SK-N-SH treated with all-trans-retinoic acid at 6 μM for 48 hours (cell line): ENCODE measurements at regions not wholly inside any gene's neighbourhood (a gene's known extent, or its start where the extent isn't known, plus 50 kb on each side); places are given as distances from the start of the nearest gene placed in this dataset.

Experiments used
- ATAC-seq: fragments of 200-7000 bp; cut with Tn5 transposase; 3 replicates; pipeline ENCODE4 v1.9.1; 2020; ENCODE audit warnings: mild to moderate bottlenecking, moderate library complexity
- ARNTL ChIP-seq: fragments of 450-650 bp; formaldehyde crosslinking; IDR thresholded peaks from 2 replicates; pipeline ENCODE4 v1.5.0; 2020; ENCODE audit warnings: low read depth, mild to moderate bottlenecking, moderate library complexity, borderline replicate concordance
- BACH2 ChIP-seq: fragments of 250-450 bp; sonication (Bioruptor Pico); IDR thresholded peaks from 2 replicates; pipeline ENCODE4 v1.9.0; 2021; ENCODE audit warnings: mild to moderate bottlenecking, borderline replicate concordance
- CSDC2 ChIP-seq: fragments of 250-450 bp; sonication (Bioruptor Pico); IDR thresholded peaks from 2 replicates; pipeline ENCODE4 v1.5.0; 2020; ENCODE audit warnings: mild to moderate bottlenecking, moderate library complexity
- ESRRG ChIP-seq: fragments of 250-450 bp; sonication (Bioruptor Pico); IDR thresholded peaks from 2 replicates; pipeline ENCODE4 v1.6.1; 2021; ENCODE audit warnings: mild to moderate bottlenecking
- GLIS3 ChIP-seq: fragments of 250-450 bp; sonication (Bioruptor Pico); IDR thresholded peaks from 2 replicates; pipeline ENCODE4 v1.5.0; 2020; ENCODE audit warnings: mild to moderate bottlenecking, moderate library complexity
- ISL1 ChIP-seq: fragments of 250-450 bp; sonication (Bioruptor Pico); IDR thresholded peaks from 2 replicates; pipeline ENCODE4 v2.1.2; 2022; ENCODE audit warnings: mild to moderate bottlenecking, moderate library complexity
- OSR1 ChIP-seq: fragments of 250-450 bp; sonication (Bioruptor Pico); IDR thresholded peaks from 2 replicates; pipeline ENCODE4 v1.8.0; 2022; ENCODE audit warnings: moderate library complexity, mild to moderate bottlenecking, inconsistent platforms
- PPARA ChIP-seq: fragments of 250-450 bp; sonication (Bioruptor Pico); IDR thresholded peaks from 2 replicates; pipeline ENCODE4 v1.5.0; 2020; ENCODE audit warnings: mild to moderate bottlenecking, borderline replicate concordance
- RARB ChIP-seq: fragments of 250-450 bp; sonication (Bioruptor Pico); IDR thresholded peaks from 2 replicates; pipeline ENCODE4 v1.8.0; 2021; ENCODE audit warnings: mild to moderate bottlenecking, moderate library complexity
- SNAI2 ChIP-seq: fragments of 250-450 bp; sonication (Bioruptor Pico); IDR thresholded peaks from 2 replicates; pipeline ENCODE4 v1.5.0; 2020; ENCODE audit warnings: mild to moderate bottlenecking, moderate library complexity
- TCF4 ChIP-seq: fragments of 250-450 bp; sonication (Bioruptor Pico); IDR thresholded peaks from 2 replicates; pipeline ENCODE4 v1.8.0; 2021; ENCODE audit warnings: mild to moderate bottlenecking, moderate library complexity, borderline replicate concordance
- TOX ChIP-seq: fragments of 250-450 bp; sonication (Bioruptor Pico); IDR thresholded peaks from 2 replicates; pipeline ENCODE4 v1.8.0; 2021; ENCODE audit warnings: mild to moderate bottlenecking, moderate library complexity, borderline replicate concordance
- ZC3H10 ChIP-seq: fragments of 250-450 bp; sonication (Bioruptor Pico); IDR thresholded peaks from 2 replicates; pipeline ENCODE4 v1.5.1; 2021; ENCODE audit warnings: mild to moderate bottlenecking, moderate library complexity
- ZFP3 ChIP-seq: fragments of 250-450 bp; sonication (Bioruptor Pico); IDR thresholded peaks from 2 replicates; pipeline ENCODE4 v1.5.0; 2020; ENCODE audit warnings: mild to moderate bottlenecking, moderate library complexity
- ZFP30 ChIP-seq: fragments of 450-650 bp; formaldehyde crosslinking; IDR thresholded peaks from 2 replicates; pipeline ENCODE4 v1.5.0; 2022; ENCODE audit warnings: mild to moderate bottlenecking, moderate library complexity
- ZNF565 ChIP-seq: fragments of 450-650 bp; formaldehyde crosslinking; conservative IDR thresholded peaks from 2 replicates; pipeline ENCODE4 v1.5.0; 2020; ENCODE audit warnings: low read depth, mild to moderate bottlenecking, moderate library complexity
- ZNF70 ChIP-seq: fragments of 450-650 bp; formaldehyde crosslinking; IDR thresholded peaks from 2 replicates; pipeline ENCODE4 v1.5.0; 2020; ENCODE audit warnings: mild to moderate bottlenecking, moderate library complexity
- ZNF8 ChIP-seq: fragments of 450-650 bp; formaldehyde crosslinking; IDR thresholded peaks from 2 replicates; pipeline ENCODE4 v1.5.0; 2020; ENCODE audit warnings: mild to moderate bottlenecking, moderate library complexity
- TF ChIP-seq, protein P1 (sequence below): fragments of 250-450 bp; sonication (Bioruptor Pico); IDR thresholded peaks from 2 replicates; pipeline ENCODE4 v1.8.0; 2021; ENCODE audit warnings: low read depth, mild to moderate bottlenecking, moderate library complexity, borderline replicate concordance
- TF ChIP-seq, protein P2 (sequence below): fragments of 250-450 bp; sonication (Bioruptor Pico); IDR thresholded peaks from 2 replicates; pipeline ENCODE4 v1.5.0; 2020; ENCODE audit warnings: mild to moderate bottlenecking, moderate library complexity
- TF ChIP-seq, protein P3 (sequence below): fragments of 250-450 bp; sonication (Bioruptor Pico); IDR thresholded peaks from 2 replicates; pipeline ENCODE4 v1.5.1; 2021; ENCODE audit warnings: mild to moderate bottlenecking, moderate library complexity
- TF ChIP-seq, protein P4 (sequence below): fragments of 250-450 bp; sonication (Bioruptor Pico); IDR thresholded peaks from 2 replicates; pipeline ENCODE4 v1.8.0; 2020; ENCODE audit warnings: mild to moderate bottlenecking, moderate library complexity, borderline replicate concordance
- TF ChIP-seq, protein P5 (sequence below): fragments of 250-450 bp; sonication (Bioruptor Pico); IDR thresholded peaks from 2 replicates; pipeline ENCODE4 v1.5.1; 2020; ENCODE audit warnings: low read depth, mild to moderate bottlenecking, moderate library complexity

DNA sequence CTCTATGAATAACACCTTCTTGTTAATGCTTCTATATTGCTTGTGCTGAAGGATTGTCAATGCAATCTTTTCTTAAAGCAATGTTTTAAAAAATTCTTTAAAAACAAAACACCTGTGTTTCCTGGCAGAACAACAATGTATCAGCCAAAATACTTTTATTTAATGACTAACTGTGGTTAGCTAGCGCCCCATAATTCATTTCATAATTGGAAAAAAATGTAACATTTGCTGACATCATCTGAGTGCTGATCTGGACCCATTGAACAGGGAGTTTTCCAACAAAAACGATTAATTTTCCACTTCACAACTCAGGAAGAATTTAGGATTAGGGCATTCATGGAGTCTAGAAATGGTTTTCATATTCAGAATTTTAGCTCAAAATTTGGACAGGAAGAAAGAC, 137.6 kb upstream of the CDK6 start:
- peak; percentile 69 for ATAC-seq

DNA sequence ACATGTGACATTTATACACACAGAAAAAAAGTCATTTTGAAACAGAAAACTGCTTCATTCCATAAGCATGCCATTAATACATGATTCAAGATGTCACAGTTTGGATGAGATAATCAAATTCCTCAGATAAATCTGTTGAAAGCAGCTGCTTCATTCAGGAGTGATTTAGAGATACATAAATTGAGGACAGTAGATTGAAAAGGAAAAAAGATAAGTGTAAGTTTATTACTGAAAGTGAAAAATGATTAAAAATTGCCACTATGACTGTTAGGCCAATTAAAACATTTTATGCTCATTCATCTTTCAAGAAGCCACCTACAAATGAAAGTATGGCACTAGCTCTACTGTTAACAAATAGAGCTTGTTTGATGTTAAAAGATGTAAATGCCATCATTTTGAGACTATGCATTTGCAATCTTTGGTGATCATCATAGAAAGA, 136.9 kb upstream of the CDK6 start:
- TF ChIP-seq ZNF565 (no peak), PPARA (CRISPR knock-in tag) (no peak), ZFP30 (CRISPR knock-in tag) (no peak), ZFP3 (no peak), CSDC2 (CRISPR knock-in tag) (0 out of 2 replicates have a peak, but pooled peaks have one; percentile 32), TCF4 (peak; percentile 60; the same call in 1 of the 2 replicates), GLIS3 (no peak), OSR1 (no peak), TOX (CRISPR knock-in tag) (no peak), ZC3H10 (CRISPR knock-in tag) (no peak), ESRRG (0 out of 2 replicates have a peak, but pooled peaks have one; percentile 51), BACH2 (no peak), ZNF8 (CRISPR knock-in tag) (peak; percentile 20; the same call in 1 of the 2 replicates), ZNF70 (CRISPR knock-in tag) (no peak), SNAI2 (CRISPR knock-in tag) (no peak), ISL1 (CRISPR knock-in tag) (peak; percentile 98), ARNTL (CRISPR knock-in tag) (no peak), RARB (CRISPR knock-in tag) (no peak)
- TF ChIP-seq, protein P1, sequence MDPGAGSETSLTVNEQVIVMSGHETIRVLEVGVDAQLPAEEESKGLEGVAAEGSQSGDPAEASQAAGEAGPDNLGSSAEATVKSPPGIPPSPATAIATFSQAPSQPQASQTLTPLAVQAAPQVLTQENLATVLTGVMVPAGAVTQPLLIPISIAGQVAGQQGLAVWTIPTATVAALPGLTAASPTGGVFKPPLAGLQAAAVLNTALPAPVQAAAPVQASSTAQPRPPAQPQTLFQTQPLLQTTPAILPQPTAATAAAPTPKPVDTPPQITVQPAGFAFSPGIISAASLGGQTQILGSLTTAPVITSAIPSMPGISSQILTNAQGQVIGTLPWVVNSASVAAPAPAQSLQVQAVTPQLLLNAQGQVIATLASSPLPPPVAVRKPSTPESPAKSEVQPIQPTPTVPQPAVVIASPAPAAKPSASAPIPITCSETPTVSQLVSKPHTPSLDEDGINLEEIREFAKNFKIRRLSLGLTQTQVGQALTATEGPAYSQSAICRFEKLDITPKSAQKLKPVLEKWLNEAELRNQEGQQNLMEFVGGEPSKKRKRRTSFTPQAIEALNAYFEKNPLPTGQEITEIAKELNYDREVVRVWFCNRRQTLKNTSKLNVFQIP (CRISPR knock-in tag): peak; percentile 66; the same call in 1 of the 2 replicates
- TF ChIP-seq, protein P2, sequence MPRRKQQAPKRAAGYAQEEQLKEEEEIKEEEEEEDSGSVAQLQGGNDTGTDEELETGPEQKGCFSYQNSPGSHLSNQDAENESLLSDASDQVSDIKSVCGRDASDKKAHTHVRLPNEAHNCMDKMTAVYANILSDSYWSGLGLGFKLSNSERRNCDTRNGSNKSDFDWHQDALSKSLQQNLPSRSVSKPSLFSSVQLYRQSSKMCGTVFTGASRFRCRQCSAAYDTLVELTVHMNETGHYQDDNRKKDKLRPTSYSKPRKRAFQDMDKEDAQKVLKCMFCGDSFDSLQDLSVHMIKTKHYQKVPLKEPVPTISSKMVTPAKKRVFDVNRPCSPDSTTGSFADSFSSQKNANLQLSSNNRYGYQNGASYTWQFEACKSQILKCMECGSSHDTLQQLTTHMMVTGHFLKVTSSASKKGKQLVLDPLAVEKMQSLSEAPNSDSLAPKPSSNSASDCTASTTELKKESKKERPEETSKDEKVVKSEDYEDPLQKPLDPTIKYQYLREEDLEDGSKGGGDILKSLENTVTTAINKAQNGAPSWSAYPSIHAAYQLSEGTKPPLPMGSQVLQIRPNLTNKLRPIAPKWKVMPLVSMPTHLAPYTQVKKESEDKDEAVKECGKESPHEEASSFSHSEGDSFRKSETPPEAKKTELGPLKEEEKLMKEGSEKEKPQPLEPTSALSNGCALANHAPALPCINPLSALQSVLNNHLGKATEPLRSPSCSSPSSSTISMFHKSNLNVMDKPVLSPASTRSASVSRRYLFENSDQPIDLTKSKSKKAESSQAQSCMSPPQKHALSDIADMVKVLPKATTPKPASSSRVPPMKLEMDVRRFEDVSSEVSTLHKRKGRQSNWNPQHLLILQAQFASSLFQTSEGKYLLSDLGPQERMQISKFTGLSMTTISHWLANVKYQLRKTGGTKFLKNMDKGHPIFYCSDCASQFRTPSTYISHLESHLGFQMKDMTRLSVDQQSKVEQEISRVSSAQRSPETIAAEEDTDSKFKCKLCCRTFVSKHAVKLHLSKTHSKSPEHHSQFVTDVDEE (CRISPR knock-in tag): peak; percentile 88
- TF ChIP-seq, protein P3, sequence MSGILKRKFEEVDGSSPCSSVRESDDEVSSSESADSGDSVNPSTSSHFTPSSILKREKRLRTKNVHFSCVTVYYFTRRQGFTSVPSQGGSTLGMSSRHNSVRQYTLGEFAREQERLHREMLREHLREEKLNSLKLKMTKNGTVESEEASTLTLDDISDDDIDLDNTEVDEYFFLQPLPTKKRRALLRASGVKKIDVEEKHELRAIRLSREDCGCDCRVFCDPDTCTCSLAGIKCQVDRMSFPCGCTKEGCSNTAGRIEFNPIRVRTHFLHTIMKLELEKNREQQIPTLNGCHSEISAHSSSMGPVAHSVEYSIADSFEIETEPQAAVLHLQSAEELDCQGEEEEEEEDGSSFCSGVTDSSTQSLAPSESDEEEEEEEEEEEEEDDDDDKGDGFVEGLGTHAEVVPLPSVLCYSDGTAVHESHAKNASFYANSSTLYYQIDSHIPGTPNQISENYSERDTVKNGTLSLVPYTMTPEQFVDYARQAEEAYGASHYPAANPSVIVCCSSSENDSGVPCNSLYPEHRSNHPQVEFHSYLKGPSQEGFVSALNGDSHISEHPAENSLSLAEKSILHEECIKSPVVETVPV (CRISPR knock-in tag): peak; percentile 36; the same call in 1 of the 2 replicates
- TF ChIP-seq, protein P4, sequence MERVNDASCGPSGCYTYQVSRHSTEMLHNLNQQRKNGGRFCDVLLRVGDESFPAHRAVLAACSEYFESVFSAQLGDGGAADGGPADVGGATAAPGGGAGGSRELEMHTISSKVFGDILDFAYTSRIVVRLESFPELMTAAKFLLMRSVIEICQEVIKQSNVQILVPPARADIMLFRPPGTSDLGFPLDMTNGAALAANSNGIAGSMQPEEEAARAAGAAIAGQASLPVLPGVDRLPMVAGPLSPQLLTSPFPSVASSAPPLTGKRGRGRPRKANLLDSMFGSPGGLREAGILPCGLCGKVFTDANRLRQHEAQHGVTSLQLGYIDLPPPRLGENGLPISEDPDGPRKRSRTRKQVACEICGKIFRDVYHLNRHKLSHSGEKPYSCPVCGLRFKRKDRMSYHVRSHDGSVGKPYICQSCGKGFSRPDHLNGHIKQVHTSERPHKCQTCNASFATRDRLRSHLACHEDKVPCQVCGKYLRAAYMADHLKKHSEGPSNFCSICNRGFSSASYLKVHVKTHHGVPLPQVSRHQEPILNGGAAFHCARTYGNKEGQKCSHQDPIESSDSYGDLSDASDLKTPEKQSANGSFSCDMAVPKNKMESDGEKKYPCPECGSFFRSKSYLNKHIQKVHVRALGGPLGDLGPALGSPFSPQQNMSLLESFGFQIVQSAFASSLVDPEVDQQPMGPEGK (CRISPR knock-in tag): peak; percentile 38; the same call in 1 of the 2 replicates
- TF ChIP-seq, protein P5, sequence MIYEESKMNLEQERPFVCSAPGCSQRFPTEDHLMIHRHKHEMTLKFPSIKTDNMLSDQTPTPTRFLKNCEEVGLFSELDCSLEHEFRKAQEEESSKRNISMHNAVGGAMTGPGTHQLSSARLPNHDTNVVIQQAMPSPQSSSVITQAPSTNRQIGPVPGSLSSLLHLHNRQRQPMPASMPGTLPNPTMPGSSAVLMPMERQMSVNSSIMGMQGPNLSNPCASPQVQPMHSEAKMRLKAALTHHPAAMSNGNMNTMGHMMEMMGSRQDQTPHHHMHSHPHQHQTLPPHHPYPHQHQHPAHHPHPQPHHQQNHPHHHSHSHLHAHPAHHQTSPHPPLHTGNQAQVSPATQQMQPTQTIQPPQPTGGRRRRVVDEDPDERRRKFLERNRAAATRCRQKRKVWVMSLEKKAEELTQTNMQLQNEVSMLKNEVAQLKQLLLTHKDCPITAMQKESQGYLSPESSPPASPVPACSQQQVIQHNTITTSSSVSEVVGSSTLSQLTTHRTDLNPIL (CRISPR knock-in tag): peak; percentile 98
- peak; percentile 77 for ATAC-seq

More for the DNA sequence above, 137.6 kb upstream of the CDK6 start:
- no peak for TF ChIP-seq OSR1
- TF ChIP-seq ISL1 (CRISPR knock-in tag): peak; percentile 93
- TF ChIP-seq, protein P5 (CRISPR knock-in tag): peak; percentile 83
- TF ChIP-seq CSDC2 (CRISPR knock-in tag): no peak
- TF ChIP-seq, protein P4 (CRISPR knock-in tag): peak; percentile 62; the same call in 1 of the 2 replicates
